ENCODE measurements at regions not wholly inside any gene's neighbourhood (a gene's known extent, or its start where the extent isn't known, plus 50 kb on each side); places are given as distances from the start of the nearest gene placed in this dataset.

- TF ChIP-seq CHD7 (IDR thresholded peaks at IDR 0.05; ENCODE audit: insufficient replicate concordance, low read length) (no peak), CTCF (IDR thresholded peaks at IDR 0.05; ENCODE audit: control extremely low read depth in 1 of 3, insufficient read depth in 1 of 3, low read depth in 1 of 3, low read length in 3 of 3) (no peak), BRCA1 (IDR thresholded peaks at IDR 0.05; ENCODE audit: low read depth, low read length) (no peak), CHD1 (IDR thresholded peaks at IDR 0.05; ENCODE audit: low read depth, low read length) (no peak), TBP (IDR thresholded peaks at IDR 0.05; ENCODE audit: low read depth, low read length) (no peak), GTF2F1 (IDR thresholded peaks at IDR 0.05; ENCODE audit: borderline replicate concordance, low read depth, low read length) (no peak), NRF1 (IDR thresholded peaks at IDR 0.05; ENCODE audit: low read depth, low read length) (no peak), CBX8 (IDR thresholded peaks at IDR 0.05; ENCODE audit: borderline replicate concordance, low read depth, low read length) (no peak), ATF3 (IDR thresholded peaks at IDR 0.05; ENCODE audit: insufficient read depth, low read depth, low read length) (no peak)
These were observed 180.5 kb downstream of the GOLGA6L6 start (continued) for GRCh38 chr15:20361091-20361490.
